GM18508 (cell line): ENCODE measurements at regions not wholly inside any gene's neighbourhood (a gene's known extent, or its start where the extent isn't known, plus 50 kb on each side); places are given as distances from the start of the nearest gene placed in this dataset.
"Not testable (repeated sequence)": the region's sequence is repeated elsewhere in the genome, so short reads cannot be mapped to it uniquely, and the experiment has no call there.

Source experiments
- ATAC-seq: cut with Tn5 transposase; IDR thresholded peaks from one replicate; pipeline ENCODE4 v1.9.1; 2021; ENCODE audit warnings: moderate number of reproducible peaks; ENCODE audit not compliant: insufficient read depth, unreplicated experiment

DNA sequence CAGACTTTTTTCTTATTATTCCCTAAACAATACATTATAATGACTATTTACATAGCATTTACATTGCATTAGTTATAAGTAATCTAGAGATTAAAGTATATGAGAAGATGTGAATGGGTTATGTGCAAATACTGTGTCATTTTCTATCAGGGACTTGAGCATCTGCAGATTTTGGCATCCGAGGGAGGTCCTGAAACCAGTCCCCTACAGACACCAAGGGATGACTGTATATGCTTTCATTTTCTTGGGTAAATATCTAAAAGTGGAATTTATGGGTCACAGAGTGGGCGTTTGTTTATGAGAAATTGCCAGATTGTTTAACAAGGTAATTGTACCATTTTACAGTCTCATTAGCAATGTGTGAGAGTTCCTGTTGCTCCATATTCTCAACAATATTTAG, 454.5 kb upstream of the API5 start:
- no peak for ATAC-seq

DNA sequence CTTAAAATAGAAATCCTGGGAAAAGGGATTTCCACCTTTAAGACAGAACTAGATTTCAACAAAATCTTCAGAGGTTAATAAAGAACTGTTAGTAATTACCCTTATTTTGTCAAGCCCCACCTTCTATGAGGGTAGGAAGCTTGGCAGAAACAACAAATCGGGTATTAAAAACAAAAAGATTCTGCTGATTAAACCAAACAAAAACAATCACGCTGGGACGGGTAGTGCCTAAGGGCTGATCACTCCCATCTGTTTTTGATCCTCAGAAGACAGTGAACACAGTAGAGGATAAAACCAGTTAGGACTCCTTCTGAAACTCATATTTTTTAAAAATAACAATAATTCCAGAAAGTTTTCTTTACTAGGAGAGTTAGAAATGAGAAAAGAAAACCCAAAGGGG, 441.3 kb upstream of the API5 start:
- ATAC-seq, result no peak

DNA sequence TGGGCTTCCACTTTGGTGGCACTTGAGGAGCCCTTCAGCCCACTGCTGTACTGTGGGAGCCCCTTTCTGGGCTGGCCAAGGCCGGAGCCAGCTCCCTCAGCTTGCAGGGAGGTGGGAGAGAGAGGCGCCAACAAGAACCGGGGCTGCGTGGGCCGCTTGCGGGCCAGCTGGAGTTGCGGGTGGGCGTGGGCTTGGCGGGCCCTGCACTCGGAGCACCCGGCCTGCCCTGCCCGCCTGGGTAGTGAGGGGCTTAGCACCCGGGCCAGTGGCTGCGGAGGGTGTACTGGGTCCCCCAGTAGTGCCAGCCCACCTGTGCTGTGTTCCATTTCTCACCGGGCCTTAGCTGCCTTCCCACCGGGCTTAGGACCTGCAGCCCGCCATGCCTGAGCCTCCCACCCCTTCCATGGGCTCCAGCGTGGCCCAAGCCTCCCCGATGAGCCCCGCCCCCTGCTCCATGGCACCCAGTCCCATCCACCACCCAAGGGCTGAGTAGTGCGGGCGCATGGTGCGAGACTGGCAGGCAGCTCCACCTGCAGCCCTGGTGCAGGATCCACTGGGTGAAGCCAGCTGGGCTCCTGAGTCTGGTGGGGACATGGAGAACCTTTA, 437.9 kb upstream of the API5 start:
- ATAC-seq, result not testable (repeated sequence)

- ATAC-seq, result not testable (repeated sequence)
Observed at GRCh38 chr11:42881335-42881734, 430.5 kb upstream of the API5 start.

- ATAC-seq, result no peak
Observed at GRCh38 chr11:42890773-42891172, 421.0 kb upstream of the API5 start.

DNA sequence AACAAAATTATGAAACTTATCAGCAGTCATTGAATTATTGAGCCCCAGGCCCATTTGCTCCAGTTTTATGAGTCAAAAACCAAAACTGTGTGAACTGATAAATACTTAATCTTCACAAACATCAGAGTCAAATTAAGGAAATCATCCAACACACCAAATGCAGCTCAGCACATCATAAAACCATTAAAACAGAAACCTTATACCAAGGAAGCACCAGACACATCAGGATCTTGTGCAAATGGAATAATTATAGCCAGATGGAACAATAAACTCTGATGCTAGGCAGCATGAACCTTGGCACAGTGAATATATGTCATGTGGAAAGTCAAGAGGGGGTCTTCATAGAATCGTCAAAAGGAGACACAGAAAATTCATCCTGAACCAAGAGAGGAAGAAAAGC, 410.7 kb upstream of the API5 start:
- no peak for ATAC-seq

GRCh38 chr11:42906226-42906625, 405.6 kb upstream of the API5 start:
- no peak for ATAC-seq

GRCh38 chr11:42913731-42914130, 398.1 kb upstream of the API5 start:
- no peak for ATAC-seq

GRCh38 chr11:42923651-42924050, 388.1 kb upstream of the API5 start:
- no peak for ATAC-seq

GRCh38 chr11:42925916-42926315, 385.9 kb upstream of the API5 start:
- no peak for ATAC-seq

- ATAC-seq, result no peak
Observed at GRCh38 chr11:42947405-42947804, 364.4 kb upstream of the API5 start.

DNA sequence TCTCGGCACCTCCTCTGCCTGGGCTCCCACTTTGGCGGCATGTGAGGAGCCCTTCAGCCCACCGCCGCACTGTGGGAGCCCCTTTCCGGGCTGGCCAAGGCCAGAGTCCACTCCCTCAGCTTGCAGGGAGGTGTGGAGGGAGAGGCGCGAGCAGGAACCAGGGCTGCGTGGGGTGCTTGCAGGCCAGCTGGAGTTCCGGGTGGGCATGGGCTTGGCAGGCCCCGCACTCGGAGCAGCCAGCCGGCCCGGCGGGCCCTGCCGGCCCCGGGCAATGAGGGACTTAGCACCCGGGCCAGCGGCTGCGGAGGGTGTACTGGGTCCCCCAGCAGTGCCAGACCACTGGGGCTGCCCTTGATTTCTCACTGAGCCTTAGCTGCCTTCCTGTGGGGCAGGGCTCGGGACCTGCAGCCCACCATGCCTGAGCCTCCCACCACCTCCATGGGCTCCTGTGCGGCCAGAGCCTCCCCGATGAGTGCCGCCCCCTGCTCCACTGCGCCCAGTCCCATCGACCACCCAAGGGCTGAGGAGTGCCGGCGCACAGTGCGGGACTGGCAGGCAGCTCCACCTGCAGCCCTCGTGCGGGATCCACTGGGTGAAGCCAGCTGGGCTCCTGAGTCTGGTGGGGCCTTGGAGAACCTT, 361.9 kb upstream of the API5 start:
- not testable (repeated sequence) for ATAC-seq

- no peak for ATAC-seq
Observed at GRCh38 chr11:42951266-42951665, 360.5 kb upstream of the API5 start.

GRCh38 chr11:42957831-42958230, 354.0 kb upstream of the API5 start:
- no peak for ATAC-seq

DNA sequence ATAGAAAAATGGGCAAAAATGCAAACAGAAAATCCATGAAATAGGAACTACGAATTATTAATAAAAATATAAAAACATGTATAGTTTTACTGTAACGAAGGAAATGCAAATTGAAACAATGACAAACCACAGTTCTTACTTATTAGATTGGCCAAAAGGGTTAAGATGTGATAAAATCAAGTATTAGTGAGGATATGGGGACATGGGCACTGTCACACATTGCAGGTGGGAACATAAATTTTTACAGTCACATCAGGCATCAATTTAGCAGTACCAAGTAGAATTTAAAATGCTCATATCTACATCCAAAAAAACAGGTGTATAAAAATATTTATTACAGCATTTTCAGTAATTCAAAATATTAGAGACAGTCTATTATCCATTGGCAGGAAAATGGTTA, 353.2 kb upstream of the API5 start:
- ATAC-seq, result no peak

DNA sequence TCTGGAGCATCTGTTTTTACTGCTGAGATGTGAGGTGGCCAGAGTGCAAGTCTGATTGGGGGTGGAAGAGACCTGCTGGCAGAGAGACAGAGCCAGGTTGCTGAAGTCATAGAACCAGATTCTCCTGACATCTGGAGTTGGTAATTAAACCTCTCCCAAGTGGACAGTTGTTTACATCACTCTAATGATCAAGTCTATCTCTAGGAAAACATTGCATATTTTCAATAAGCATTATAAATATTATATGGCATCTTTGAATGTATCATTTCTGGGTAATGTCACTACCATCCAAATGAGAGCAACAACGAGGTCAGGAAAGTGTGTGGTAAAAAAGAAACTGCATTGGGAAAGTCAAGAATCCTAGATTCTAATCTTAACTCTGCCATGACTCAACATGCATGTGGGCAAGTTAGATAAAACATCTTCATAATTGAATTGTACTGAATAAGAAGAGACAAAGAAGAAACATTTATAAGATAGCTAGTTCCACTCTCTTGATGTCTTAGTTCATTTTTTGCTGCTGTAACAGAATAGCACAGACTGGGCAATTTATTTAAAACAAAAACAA, 351.2 kb upstream of the API5 start:
- ATAC-seq, result no peak

DNA sequence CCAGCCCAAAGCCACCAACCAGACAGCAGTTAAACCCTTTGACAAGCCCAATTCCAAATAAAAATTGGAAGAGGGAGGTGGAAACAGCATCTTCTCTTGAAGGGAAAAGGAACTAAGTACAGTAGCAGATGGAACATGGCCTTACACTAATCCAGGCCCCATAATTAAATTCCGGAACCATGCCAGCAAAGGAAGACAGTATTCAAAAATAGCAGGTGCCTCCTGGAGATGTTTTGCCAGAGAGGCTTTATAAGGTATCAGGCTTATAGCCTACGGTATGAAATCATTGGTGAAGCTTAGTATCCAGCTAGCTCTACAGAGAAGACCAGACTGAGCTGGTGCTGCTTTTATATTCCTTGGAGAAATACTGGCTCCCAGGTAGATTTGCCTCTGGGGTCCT, 344.1 kb upstream of the API5 start:
- ATAC-seq, result no peak

- no peak for ATAC-seq
Observed at GRCh38 chr11:42972741-42973140, 339.1 kb upstream of the API5 start.

DNA sequence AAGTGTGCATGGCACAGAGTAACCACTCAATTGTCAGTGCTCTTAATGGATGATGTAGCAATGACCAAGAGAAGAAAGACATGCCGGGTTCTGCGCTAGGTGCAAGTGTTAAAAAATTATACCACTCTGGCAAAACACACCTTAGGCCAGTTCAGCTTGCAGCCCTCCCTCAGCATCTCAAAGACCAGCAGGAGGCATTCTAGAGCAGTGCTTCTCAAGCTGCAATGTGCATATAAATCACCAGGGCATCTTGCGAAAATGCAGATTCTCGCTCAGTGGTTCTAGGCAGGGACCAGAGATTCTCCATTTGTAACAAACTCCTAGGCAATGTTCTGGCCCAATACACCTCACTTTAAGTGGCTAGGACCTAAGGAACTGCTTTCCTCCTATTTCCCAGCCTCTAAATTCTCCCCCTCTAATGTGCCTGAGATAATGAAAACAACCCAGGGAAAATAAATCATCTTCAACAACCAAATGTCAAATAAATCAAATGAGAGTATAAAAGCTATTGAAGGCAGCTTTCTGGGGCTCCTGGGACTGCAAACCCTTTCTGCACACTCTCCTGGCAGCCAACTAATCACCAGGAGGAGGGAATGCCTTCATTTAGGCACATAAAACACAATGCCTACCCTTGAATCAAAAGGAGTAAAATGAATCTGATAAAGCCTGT, 337.2 kb upstream of the API5 start:
- ATAC-seq, result no peak

- ATAC-seq, result no peak
Observed at GRCh38 chr11:42975180-42975529, 336.6 kb upstream of the API5 start.

DNA sequence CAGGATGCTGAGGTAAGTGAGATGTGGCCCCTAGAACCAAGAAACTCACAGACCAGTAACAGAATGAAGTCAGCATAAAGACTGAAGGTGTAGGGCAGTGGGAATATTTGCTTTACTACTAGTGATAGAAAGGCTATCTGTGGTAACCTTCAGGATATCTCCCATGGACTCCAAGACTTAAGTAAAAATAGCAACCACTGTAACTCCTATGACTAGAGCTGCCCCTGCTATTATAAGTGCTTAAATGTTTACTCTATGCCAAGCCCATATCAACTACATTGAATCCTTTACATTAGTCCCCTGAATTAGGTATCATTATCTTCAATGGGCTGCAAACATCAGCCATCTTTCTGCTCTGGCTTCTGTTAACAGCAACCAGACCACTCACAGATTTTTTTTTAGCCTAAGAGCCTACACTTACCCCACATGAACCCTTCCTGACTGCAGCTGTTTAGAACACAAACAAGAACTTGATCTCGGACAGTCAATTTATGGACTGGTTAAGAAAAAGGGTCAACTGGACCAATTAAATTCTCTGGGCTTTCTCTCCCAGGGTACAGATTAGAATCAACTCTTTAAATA, 335.1 kb upstream of the API5 start:
- no peak for ATAC-seq
